H9 (cell line): ENCODE measurements at regions not wholly inside any gene's neighbourhood (a gene's known extent, or its start where the extent isn't known, plus 50 kb on each side); places are given as distances from the start of the nearest gene placed in this dataset.

Experiments used
- DNase-seq: peaks from one replicate; pipeline ENCODE4 v3.0.0-alpha.2; 2017
- H2AFZ ChIP-seq: one replicate; pipeline ENCODE4 v1.6.1; 2013; ENCODE audit warnings: mild to moderate bottlenecking, low read length, control low read depth, moderate library complexity
- H2AK5ac ChIP-seq: 2 replicates; pipeline ENCODE4 v1.6.1; 2013; ENCODE audit warnings: low read length, control low read depth, mixed read lengths; ENCODE audit not compliant: insufficient read length
- H2BK120ac ChIP-seq: one replicate; pipeline ENCODE4 v1.6.1; 2013; ENCODE audit warnings: low read depth, mild to moderate bottlenecking, low read length, control low read depth, inconsistent platforms; ENCODE audit not compliant: poor library complexity, severe bottlenecking
- H2BK12ac ChIP-seq: 2 replicates; pipeline ENCODE4 v1.6.1; 2013; ENCODE audit warnings: low read length, control low read depth, mixed read lengths, low read depth; ENCODE audit not compliant: insufficient read length
- H2BK15ac ChIP-seq: 2 replicates; pipeline ENCODE4 v1.6.1; 2013; ENCODE audit warnings: low read depth, low read length, control low read depth
- H2BK20ac ChIP-seq: one replicate; pipeline ENCODE4 v1.6.1; 2013; ENCODE audit warnings: low read depth, mild to moderate bottlenecking, low read length, control low read depth, inconsistent platforms; ENCODE audit not compliant: poor library complexity, severe bottlenecking
- H2BK5ac ChIP-seq: 2 replicates; pipeline ENCODE4 v1.6.1; 2013; ENCODE audit warnings: low read length, control low read depth, mixed read lengths; ENCODE audit not compliant: insufficient read length
- H3K14ac ChIP-seq: 2 replicates; pipeline ENCODE4 v1.6.1; 2013; ENCODE audit warnings: low read length, control low read depth; ENCODE audit not compliant: insufficient read depth
- H3K18ac ChIP-seq: 2 replicates; pipeline ENCODE4 v1.6.1; 2013; ENCODE audit warnings: low read depth, mild to moderate bottlenecking, mixed read lengths, low read length, control low read depth; ENCODE audit not compliant: insufficient read length
- H3K23ac ChIP-seq: 2 replicates; pipeline ENCODE4 v1.6.1; 2013; ENCODE audit warnings: low read length, control low read depth, mixed read lengths, low read depth; ENCODE audit not compliant: insufficient read length
- H3K23me2 ChIP-seq: 2 replicates; pipeline ENCODE4 v1.6.1; 2013; ENCODE audit warnings: low read depth, mild to moderate bottlenecking, mixed read lengths, low read length, control low read depth; ENCODE audit not compliant: insufficient read length, poor library complexity, severe bottlenecking
- H3K27ac ChIP-seq: 2 replicates; pipeline ENCODE4 v1.5.1; 2013; ENCODE audit warnings: low read length, control low read depth, mixed read lengths, low read depth; ENCODE audit not compliant: insufficient read length
- H3K27me3 ChIP-seq: 2 replicates; pipeline ENCODE4 v1.6.1; 2013; ENCODE audit warnings: low read length, control low read depth, inconsistent platforms; ENCODE audit not compliant: insufficient read depth
- H3K4ac ChIP-seq: 2 replicates; pipeline ENCODE4 v1.6.1; 2013; ENCODE audit warnings: low read depth, mild to moderate bottlenecking, control low read depth, inconsistent platforms, low read length, moderate library complexity
- H3K4me1 ChIP-seq: 2 replicates; pipeline ENCODE4 v1.6.1; 2013; ENCODE audit warnings: low read length, control low read depth, inconsistent platforms; ENCODE audit not compliant: insufficient read depth
- H3K4me2 ChIP-seq: 2 replicates; pipeline ENCODE4 v1.6.1; 2013; ENCODE audit warnings: low read length, control low read depth, mixed read lengths; ENCODE audit not compliant: insufficient read length, insufficient read depth
- H3K56ac ChIP-seq: 2 replicates; pipeline ENCODE4 v1.6.1; 2013; ENCODE audit warnings: low read depth, mild to moderate bottlenecking, mixed read lengths, low read length, control low read depth; ENCODE audit not compliant: insufficient read length
- H3K79me1 ChIP-seq: 2 replicates; pipeline ENCODE4 v1.6.1; 2013; ENCODE audit warnings: low read depth, mild to moderate bottlenecking, moderate library complexity, low read length, control low read depth, inconsistent platforms; ENCODE audit not compliant: insufficient read depth, poor library complexity, severe bottlenecking
- H3K79me2 ChIP-seq: 2 replicates; pipeline ENCODE4 v1.6.1; 2013; ENCODE audit warnings: low read length, control low read depth, inconsistent platforms; ENCODE audit not compliant: insufficient read depth
- H3K9ac ChIP-seq: 2 replicates; pipeline ENCODE4 v1.6.1; 2013; ENCODE audit warnings: low read length, control low read depth, mixed read lengths; ENCODE audit not compliant: insufficient read length; ENCODE audit errors: extremely low read depth
- H3K9me3 ChIP-seq: one replicate; pipeline ENCODE4 v1.6.1; 2013; ENCODE audit warnings: low read depth, low read length, inconsistent platforms; ENCODE audit not compliant: control insufficient read depth
- H3T11ph ChIP-seq: one replicate; pipeline ENCODE4 v1.6.1; 2013; ENCODE audit warnings: mild to moderate bottlenecking, low read length, control low read depth, inconsistent platforms
- H4K20me1 ChIP-seq: one replicate; pipeline ENCODE4 v1.6.1; 2013; ENCODE audit not compliant: control insufficient read depth, insufficient read length, insufficient read depth
- H4K5ac ChIP-seq: 2 replicates; pipeline ENCODE4 v1.6.1; 2013; ENCODE audit warnings: low read depth, mild to moderate bottlenecking, mixed read lengths, low read length, control low read depth; ENCODE audit not compliant: insufficient read length
- H4K8ac ChIP-seq: replicated peaks from 2 replicates; pipeline ENCODE4 v1.6.1; 2013; ENCODE audit warnings: low read length, control low read depth, mixed read lengths, low read depth; ENCODE audit not compliant: insufficient read length
- H4K91ac ChIP-seq: 2 replicates; pipeline ENCODE4 v1.6.1; 2013; ENCODE audit warnings: low read depth, mild to moderate bottlenecking, moderate library complexity, mixed read lengths, low read length, control low read depth; ENCODE audit not compliant: insufficient read length
- H3K27ac Mint-ChIP-seq, 3 experiments: 2 replicates in 2 of 3; 3 replicates in 1 of 3; pipeline ENCODE4 v1.8.0; 2020 to 2021; ENCODE audit warnings: mixed read lengths in 3 of 3, mild to moderate bottlenecking in 1 of 3, moderate library complexity in 1 of 3
- H3K27me3 Mint-ChIP-seq: 2 replicates; pipeline ENCODE4 v1.8.0; 2021; ENCODE audit warnings: low read depth, mild to moderate bottlenecking, moderate library complexity, mixed read lengths
- H3K36me3 Mint-ChIP-seq, 3 experiments: 2 replicates in 2 of 3; 3 replicates in 1 of 3; pipeline ENCODE4 v1.8.0; 2020 to 2021; ENCODE audit warnings: low read depth in 3 of 3, mixed read lengths in 3 of 3; ENCODE audit not compliant: insufficient read depth in 1 of 3
- H3K4me1 Mint-ChIP-seq, 2 experiments: 2 replicates each; pipeline ENCODE4 v1.8.0; 2020; ENCODE audit warnings: mixed read lengths in 2 of 2
- H3K4me3 Mint-ChIP-seq, 2 experiments: 2 replicates in 1 of 2; 3 replicates in 1 of 2; pipeline ENCODE4 v1.8.0; 2020 to 2021; ENCODE audit warnings: mild to moderate bottlenecking in 2 of 2, mixed read lengths in 2 of 2, moderate library complexity in 1 of 2
- H3K9me3 Mint-ChIP-seq, 2 experiments: 2 replicates in 1 of 2; 3 replicates in 1 of 2; pipeline ENCODE4 v1.8.0; 2020; ENCODE audit warnings: mild to moderate bottlenecking in 2 of 2, mixed read lengths in 2 of 2, moderate library complexity in 1 of 2
- WGBS: extraction: QIAGEN DNeasy Blood & Tissue Kit; methylation state at CpG from one replicate; pipeline ENCODE4 v1.1.7; 2013; ENCODE audit warnings: missing lambda C conversion rate, low lambda C conversion rate, mixed read lengths; ENCODE audit not compliant: insufficient read length; ENCODE audit errors: extremely low coverage; 5-methylcytosine and 5-hydroxymethylcytosine counted together
- TF ChIP-seq, protein P1 (sequence below): fragments of 200-600 bp; sonication (generic); conservative IDR thresholded peaks from 3 replicates; pipeline ENCODE4 v1.8.0; 2021; ENCODE audit warnings: antibody characterized with exemption, mild to moderate bottlenecking

DNA sequence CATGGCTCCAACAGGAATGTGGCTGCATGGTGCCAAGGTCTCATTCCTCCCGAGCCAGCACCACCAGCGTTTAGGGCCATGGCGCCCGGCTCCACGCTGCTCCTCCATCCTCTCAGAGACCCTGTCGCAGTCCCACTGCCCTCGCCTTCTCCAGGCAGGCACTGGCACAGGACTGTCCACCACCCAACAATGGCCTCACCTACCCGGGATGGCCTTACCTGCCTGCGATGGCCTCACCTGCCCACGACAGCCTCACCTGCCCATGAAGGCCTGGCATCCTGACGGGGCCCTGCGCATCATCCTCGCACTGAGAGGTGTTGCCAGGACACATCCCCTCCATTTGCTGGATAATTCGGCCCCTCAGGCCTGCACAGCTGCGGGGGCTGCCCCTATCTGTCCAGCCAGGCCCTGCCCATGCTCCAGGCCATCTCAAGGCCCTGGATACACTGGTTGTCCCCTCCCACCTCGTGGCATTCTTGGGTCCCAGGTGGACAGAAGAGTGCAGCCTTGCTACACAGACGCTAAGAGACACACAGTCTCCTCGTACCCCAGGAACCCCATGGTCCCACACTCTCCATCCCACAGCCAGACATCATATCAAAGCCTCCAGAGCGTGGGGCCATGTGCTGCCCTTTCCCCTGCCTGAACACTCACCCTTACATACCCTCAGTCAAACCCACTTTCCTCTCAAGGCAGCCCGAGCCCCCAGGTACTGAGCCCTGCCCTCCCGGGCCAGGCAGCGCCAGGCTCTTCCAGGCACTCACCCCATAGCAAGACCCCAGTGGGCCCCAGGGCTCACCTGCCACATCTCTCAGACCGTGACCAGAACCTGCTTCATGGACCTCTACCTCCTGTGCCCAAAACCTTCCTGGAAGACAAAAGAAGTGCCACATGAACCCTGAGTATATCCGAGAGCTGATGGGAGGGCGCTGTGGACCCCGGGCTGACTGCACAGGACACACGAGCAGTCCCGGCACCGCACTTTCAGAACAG is 268.6 kb downstream of the EIPR1 start:
- H3K79me2 ChIP-seq, result no peaks in the 10 kb centered on the region
- H3K4me1 ChIP-seq, result peaks cover 3% of the 10 kb centered on the region; the same call in 1 of the 2 replicates
- no peak overlapping the region for H3K4ac ChIP-seq
- no peak overlapping the region for H3T11ph ChIP-seq
- no peak overlapping the region for H3K18ac ChIP-seq
- no peak overlapping the region for H2AFZ ChIP-seq
- H3K23ac ChIP-seq, result no peak overlapping the region
- no CpG with 5 or more reads among the region's 29 CpGs for WGBS
- no peaks in the 10 kb centered on the region for H3K9me3 ChIP-seq
- H3K23me2 ChIP-seq, result no peaks in the 10 kb centered on the region
- no peak overlapping the region for H3K56ac ChIP-seq
- Mint-ChIP-seq H3K4me1 (peaks cover 24 to 30% of the 10 kb centered on the region in 2 experiments), H3K4me3 (no peak overlapping the region), H3K27me3 (peaks cover 9% of the 10 kb centered on the region), H3K36me3 (no peaks in the 10 kb centered on the region; a peak in 2 of 7 replicates), H3K27ac (peak overlapping the region in 1 of 3 experiments; percentile 71; a peak in 2 of 7 replicates), H3K9me3 (peaks cover 7 to 9% of the 10 kb centered on the region in 2 experiments; a peak in 4 of 5 replicates)
- no peak overlapping the region for H2BK5ac ChIP-seq
- no peak overlapping the region for H3K4me2 ChIP-seq
- no peaks in the 10 kb centered on the region for H4K20me1 ChIP-seq
- no peak overlapping the region for H4K91ac ChIP-seq
- no peak overlapping the region for H2BK15ac ChIP-seq
- no peak overlapping the region for H3K14ac ChIP-seq
- DNase-seq, result peak; percentile 20
- no peak overlapping the region for H2BK20ac ChIP-seq
- H3K27me3 ChIP-seq, result no peaks in the 10 kb centered on the region
- no peak overlapping the region for H4K8ac ChIP-seq
- TF ChIP-seq, protein P1, sequence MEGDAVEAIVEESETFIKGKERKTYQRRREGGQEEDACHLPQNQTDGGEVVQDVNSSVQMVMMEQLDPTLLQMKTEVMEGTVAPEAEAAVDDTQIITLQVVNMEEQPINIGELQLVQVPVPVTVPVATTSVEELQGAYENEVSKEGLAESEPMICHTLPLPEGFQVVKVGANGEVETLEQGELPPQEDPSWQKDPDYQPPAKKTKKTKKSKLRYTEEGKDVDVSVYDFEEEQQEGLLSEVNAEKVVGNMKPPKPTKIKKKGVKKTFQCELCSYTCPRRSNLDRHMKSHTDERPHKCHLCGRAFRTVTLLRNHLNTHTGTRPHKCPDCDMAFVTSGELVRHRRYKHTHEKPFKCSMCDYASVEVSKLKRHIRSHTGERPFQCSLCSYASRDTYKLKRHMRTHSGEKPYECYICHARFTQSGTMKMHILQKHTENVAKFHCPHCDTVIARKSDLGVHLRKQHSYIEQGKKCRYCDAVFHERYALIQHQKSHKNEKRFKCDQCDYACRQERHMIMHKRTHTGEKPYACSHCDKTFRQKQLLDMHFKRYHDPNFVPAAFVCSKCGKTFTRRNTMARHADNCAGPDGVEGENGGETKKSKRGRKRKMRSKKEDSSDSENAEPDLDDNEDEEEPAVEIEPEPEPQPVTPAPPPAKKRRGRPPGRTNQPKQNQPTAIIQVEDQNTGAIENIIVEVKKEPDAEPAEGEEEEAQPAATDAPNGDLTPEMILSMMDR, result no peak
- no peak overlapping the region for H3K9ac ChIP-seq
- H2AK5ac ChIP-seq, result no peak overlapping the region
- H4K5ac ChIP-seq, result no peak overlapping the region
- H3K79me1 ChIP-seq, result no peaks in the 10 kb centered on the region
- H3K27ac ChIP-seq, result no peak overlapping the region
- H2BK12ac ChIP-seq, result no peak overlapping the region
- no peak overlapping the region for H2BK120ac ChIP-seq
